DND-41 (cell line): ENCODE measurements at regions not wholly inside any gene's neighbourhood (a gene's known extent, or its start where the extent isn't known, plus 50 kb on each side); places are given as distances from the start of the nearest gene placed in this dataset.

ENCODE experiments used
- EZH2 ChIP-seq: IDR thresholded peaks from 3 replicates; pipeline ENCODE4 v1.6.1; 2012; ENCODE audit warnings: borderline replicate concordance, low read depth, mild to moderate bottlenecking, moderate library complexity, low read length, inconsistent platforms; ENCODE audit not compliant: severe bottlenecking
- TF ChIP-seq, protein P1 (sequence below): IDR thresholded peaks from 2 replicates; pipeline ENCODE4 v1.5.1; 2012; ENCODE audit warnings: borderline replicate concordance, low read length, moderate library complexity, mild to moderate bottlenecking; ENCODE audit not compliant: poor library complexity, severe bottlenecking; ENCODE audit errors: extremely low read depth

DNA sequence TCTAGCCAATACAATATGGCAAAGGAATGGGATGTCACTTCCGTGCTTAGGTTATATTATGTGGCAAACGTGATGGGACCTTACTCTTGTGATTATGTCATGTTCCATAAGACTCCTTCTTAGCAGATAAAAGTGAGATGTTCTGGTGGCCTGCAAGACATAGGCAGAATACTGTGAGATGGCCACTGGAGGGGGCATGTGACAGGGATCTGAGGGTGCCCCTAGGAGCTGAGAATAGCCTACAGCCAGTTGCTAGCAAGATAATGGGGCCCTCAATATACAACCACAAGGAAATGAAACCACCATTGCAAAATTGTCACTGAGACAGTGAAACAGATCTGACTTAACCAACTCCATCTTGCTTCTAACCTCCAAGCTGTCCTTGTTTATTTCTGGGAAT, 151.4 kb upstream of the SSTR1 start:
- TF ChIP-seq, protein P1, sequence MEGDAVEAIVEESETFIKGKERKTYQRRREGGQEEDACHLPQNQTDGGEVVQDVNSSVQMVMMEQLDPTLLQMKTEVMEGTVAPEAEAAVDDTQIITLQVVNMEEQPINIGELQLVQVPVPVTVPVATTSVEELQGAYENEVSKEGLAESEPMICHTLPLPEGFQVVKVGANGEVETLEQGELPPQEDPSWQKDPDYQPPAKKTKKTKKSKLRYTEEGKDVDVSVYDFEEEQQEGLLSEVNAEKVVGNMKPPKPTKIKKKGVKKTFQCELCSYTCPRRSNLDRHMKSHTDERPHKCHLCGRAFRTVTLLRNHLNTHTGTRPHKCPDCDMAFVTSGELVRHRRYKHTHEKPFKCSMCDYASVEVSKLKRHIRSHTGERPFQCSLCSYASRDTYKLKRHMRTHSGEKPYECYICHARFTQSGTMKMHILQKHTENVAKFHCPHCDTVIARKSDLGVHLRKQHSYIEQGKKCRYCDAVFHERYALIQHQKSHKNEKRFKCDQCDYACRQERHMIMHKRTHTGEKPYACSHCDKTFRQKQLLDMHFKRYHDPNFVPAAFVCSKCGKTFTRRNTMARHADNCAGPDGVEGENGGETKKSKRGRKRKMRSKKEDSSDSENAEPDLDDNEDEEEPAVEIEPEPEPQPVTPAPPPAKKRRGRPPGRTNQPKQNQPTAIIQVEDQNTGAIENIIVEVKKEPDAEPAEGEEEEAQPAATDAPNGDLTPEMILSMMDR, result no peak
- TF ChIP-seq EZH2, result no peak
